HUES64 (cell line): ENCODE measurements at regions not wholly inside any gene's neighbourhood (a gene's known extent, or its start where the extent isn't known, plus 50 kb on each side); places are given as distances from the start of the nearest gene placed in this dataset.
"Not testable (repeated sequence)": the region's sequence is repeated elsewhere in the genome, so short reads cannot be mapped to it uniquely, and the experiment has no call there.

ENCODE experiments used
- H3K27ac ChIP-seq: 2 replicates; pipeline ENCODE4 v1.7.0; 2013; ENCODE audit warnings: low read depth, low read length, inconsistent platforms
- H3K27me3 ChIP-seq: 2 replicates; pipeline ENCODE4 v1.6.1; 2013; ENCODE audit warnings: mild to moderate bottlenecking, low read length; ENCODE audit not compliant: insufficient read depth
- H3K36me3 ChIP-seq: 2 replicates; pipeline ENCODE4 v1.6.1; 2013; ENCODE audit warnings: mild to moderate bottlenecking, low read length; ENCODE audit not compliant: insufficient read depth
- H3K4me1 ChIP-seq: 2 replicates; pipeline ENCODE4 v1.6.1; 2013; ENCODE audit warnings: mild to moderate bottlenecking, low read length, moderate library complexity; ENCODE audit not compliant: insufficient read depth
- H3K4me3 ChIP-seq: 2 replicates; pipeline ENCODE4 v1.5.1; 2013; ENCODE audit warnings: mild to moderate bottlenecking, low read length, moderate library complexity
- H3K9ac ChIP-seq: 2 replicates; pipeline ENCODE4 v1.6.1; 2013; ENCODE audit warnings: mild to moderate bottlenecking, low read depth, low read length
- H3K9me3 ChIP-seq: 2 replicates; pipeline ENCODE4 v1.6.1; 2013; ENCODE audit warnings: low read depth, low read length; ENCODE audit not compliant: insufficient read depth
- WGBS: fragments of 150-250, 120-280 bp; methylation state at CpG from one replicate; pipeline ENCODE4 v1.1.7; 2013; ENCODE audit warnings: missing lambda C conversion rate; 5-methylcytosine and 5-hydroxymethylcytosine counted together

DNA sequence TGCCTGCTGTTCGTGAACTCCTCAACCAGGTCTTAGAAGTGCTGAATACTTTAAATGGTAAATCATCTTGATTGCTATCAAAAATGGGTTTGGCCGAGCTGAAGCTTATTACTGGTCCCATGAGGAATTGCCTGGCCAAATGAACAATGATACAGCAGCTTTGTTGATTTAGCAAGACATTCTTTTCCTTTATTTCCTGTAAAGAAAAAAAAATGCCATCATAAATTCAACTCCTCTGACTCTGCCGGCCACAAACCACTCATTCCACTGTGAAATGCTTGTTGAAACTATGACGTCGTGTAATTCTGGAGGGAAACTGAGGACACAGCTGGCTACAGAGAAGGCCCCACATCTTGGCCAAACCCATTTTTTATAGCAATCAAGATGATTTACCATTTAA, 74.2 kb upstream of the ID2 start:
- 0 out of 2 replicates have a peak, but pooled peaks cover 3% of the 10 kb centered on the region for H3K9me3 ChIP-seq
- H3K27ac ChIP-seq = no peak overlapping the region

GRCh38 chr2:8608411-8608954, 73.4 kb upstream of the ID2 start:
- H3K4me1 ChIP-seq = peaks cover 9% of the 10 kb centered on the region; the same call in 1 of the 2 replicates
- no peak overlapping the region for H3K4me3 ChIP-seq
- H3K36me3 ChIP-seq = no peaks in the 10 kb centered on the region
- 0 out of 2 replicates have a peak, but pooled peaks cover 3% of the 10 kb centered on the region for H3K9me3 ChIP-seq
- WGBS = over 99% methylated on average over 6 of the region's 6 CpGs
- H3K9ac ChIP-seq = no peak overlapping the region
- H3K27me3 ChIP-seq = peaks cover 6% of the 10 kb centered on the region; the same call in 1 of the 2 replicates
- no peak overlapping the region for H3K27ac ChIP-seq

More for the DNA sequence above, 74.2 kb upstream of the ID2 start:
- Histone ChIP-seq H3K36me3 (no peaks in the 10 kb centered on the region), H3K9ac (no peak overlapping the region), H3K27me3 (peaks cover 6% of the 10 kb centered on the region; the same call in 1 of the 2 replicates), H3K4me1 (peaks cover 9% of the 10 kb centered on the region; the same call in 1 of the 2 replicates), H3K4me3 (no peak overlapping the region)
- WGBS = 95% methylated on average over 5 of the region's 5 CpGs

DNA sequence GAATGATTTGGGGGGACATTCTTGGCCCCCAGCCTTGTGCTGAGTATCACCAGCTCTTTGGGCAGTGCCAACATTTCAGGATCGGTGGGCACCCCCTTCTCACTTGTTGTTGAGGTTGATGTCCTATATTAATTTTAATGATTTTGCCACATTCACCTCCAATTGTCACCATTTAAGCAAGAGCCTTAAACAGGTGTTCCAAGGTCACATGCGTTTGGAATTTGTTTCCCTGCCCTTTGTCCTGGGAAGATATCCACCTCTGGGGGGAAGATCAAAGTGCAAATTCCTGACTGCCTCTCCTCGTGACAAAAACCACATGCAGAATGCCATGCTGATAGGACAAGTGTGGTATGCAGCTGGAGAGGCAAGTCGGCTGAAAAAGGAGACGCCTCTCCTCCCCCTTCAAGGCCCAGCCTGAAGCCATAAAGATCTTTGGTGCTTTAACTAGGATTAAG, 72.5 kb upstream of the ID2 start:
- Histone ChIP-seq H3K9ac (no peak overlapping the region), H3K27ac (no peak overlapping the region)
- 47% methylated on average over 5 of the region's 5 CpGs for WGBS

GRCh38 chr2:8610775-8611174, 71.1 kb upstream of the ID2 start:
- H3K27me3 ChIP-seq, H3K4me1 ChIP-seq, H3K36me3 ChIP-seq, H3K9me3 ChIP-seq, H3K27ac ChIP-seq, H3K4me3 ChIP-seq, H3K9ac ChIP-seq: not testable (repeated sequence)
- WGBS = 84% methylated on average over 3 of the region's 3 CpGs

More for the DNA sequence above, 72.5 kb upstream of the ID2 start:
- H3K4me1 ChIP-seq = peaks cover 9% of the 10 kb centered on the region; the same call in 1 of the 2 replicates
- no peaks in the 10 kb centered on the region for H3K36me3 ChIP-seq
- peaks cover 6% of the 10 kb centered on the region; the same call in 1 of the 2 replicates for H3K27me3 ChIP-seq
- 0 out of 2 replicates have a peak, but pooled peaks cover 3% of the 10 kb centered on the region for H3K9me3 ChIP-seq
- no peak overlapping the region for H3K4me3 ChIP-seq

GRCh38 chr2:8611246-8611645, 70.6 kb upstream of the ID2 start:
- H3K4me3 ChIP-seq = no peak overlapping the region
- H3K27me3 ChIP-seq = peaks cover 6% of the 10 kb centered on the region; the same call in 1 of the 2 replicates
- 0 out of 2 replicates have a peak, but pooled peaks cover 3% of the 10 kb centered on the region for H3K9me3 ChIP-seq
- no peak overlapping the region for H3K27ac ChIP-seq
- H3K9ac ChIP-seq = no peak overlapping the region
- H3K4me1 ChIP-seq = peaks cover 9% of the 10 kb centered on the region; the same call in 1 of the 2 replicates
- 97% methylated on average over 7 of the region's 7 CpGs for WGBS
- no peaks in the 10 kb centered on the region for H3K36me3 ChIP-seq

DNA sequence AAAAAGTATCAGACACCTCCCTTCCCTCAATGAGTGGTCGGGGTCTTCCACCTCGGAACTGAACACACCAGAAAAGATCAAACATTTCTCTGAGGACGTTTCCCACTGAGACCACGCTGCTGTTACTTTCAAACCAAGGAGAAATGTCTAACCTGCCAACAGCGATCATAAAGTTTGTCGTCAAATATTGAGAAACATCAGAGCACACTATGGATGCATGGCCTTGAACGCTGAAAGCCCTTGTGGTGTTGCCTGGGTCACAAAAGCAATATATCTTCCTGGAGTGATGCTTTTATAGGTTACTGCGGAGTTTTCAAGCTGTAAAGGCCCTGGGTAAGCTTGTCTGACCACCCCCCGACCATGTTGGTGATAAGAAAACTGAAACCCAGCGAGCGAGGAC, 70.2 kb upstream of the ID2 start:
- H3K36me3 ChIP-seq = no peaks in the 10 kb centered on the region
- H3K4me1 ChIP-seq = peaks cover 9% of the 10 kb centered on the region; the same call in 1 of the 2 replicates
- peaks cover 4% of the 10 kb centered on the region; the same call in 1 of the 2 replicates for H3K27me3 ChIP-seq
- no peak overlapping the region for H3K9ac ChIP-seq
- no peak overlapping the region for H3K27ac ChIP-seq
- WGBS = 94% methylated on average over 11 of the region's 11 CpGs
- H3K4me3 ChIP-seq = no peak overlapping the region
- 0 out of 2 replicates have a peak, but pooled peaks cover 3% of the 10 kb centered on the region for H3K9me3 ChIP-seq

- Histone ChIP-seq H3K27me3 (no peaks in the 10 kb centered on the region; the same call in 1 of the 2 replicates), H3K4me3 (no peak overlapping the region), H3K4me1 (peaks cover 9% of the 10 kb centered on the region; the same call in 1 of the 2 replicates), H3K27ac (no peak overlapping the region), H3K9ac (no peak overlapping the region), H3K36me3 (no peaks in the 10 kb centered on the region), H3K9me3 (0 out of 2 replicates have a peak, but pooled peaks cover 3% of the 10 kb centered on the region)
- WGBS = 90% methylated on average over 7 of the region's 7 CpGs
These were observed 69.1 kb upstream of the ID2 start for GRCh38 chr2:8612734-8613179.

DNA sequence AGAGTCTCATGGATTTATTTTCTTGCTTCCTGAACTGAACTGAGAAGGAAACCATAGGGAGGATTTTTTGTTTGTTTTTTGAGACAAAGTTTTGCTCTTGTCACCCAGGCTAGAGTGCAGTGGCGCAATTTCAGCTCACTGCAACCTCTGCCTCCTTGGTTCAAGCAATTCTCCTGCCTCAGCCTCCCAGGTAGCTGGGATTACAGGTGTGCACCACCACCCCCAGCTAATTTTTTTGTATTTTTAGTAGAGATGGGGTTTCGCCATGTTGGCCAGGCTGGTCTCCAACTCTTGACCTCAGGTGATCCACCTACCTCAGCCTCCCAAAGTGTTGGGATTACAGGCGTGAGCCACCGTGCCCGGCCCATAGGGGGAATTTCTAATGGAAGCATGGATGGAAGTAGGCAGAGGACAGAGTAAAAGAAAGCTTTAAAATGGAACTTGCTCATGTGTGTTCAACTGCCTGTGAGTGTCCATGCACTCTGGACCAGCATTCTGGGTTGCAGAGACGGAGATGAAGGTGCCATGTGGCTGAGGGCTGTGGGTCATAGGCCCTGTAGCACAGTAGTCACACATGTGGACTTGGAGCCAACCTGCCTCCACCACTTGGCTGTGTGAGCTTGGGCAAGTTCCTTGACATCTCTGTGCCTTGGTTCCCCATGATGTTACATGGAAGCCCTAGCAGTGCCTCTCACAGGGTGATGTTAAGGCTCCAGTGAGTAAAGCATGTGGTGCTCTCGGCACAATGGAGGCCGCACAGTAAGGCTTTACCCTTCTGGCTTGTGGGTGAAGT, 68.5 kb upstream of the ID2 start:
- not testable (repeated sequence) for H3K4me1 ChIP-seq, H3K9ac ChIP-seq, H3K27ac ChIP-seq, H3K27me3 ChIP-seq, H3K4me3 ChIP-seq, H3K36me3 ChIP-seq, H3K9me3 ChIP-seq
- 94% methylated on average over 7 of the region's 8 CpGs for WGBS

- H3K4me3 ChIP-seq = no peak overlapping the region
- WGBS = 83% methylated on average over 4 of the region's 4 CpGs
- no peaks in the 10 kb centered on the region for H3K27me3 ChIP-seq
- H3K9ac ChIP-seq = no peak overlapping the region
- no peaks in the 10 kb centered on the region for H3K36me3 ChIP-seq
- H3K9me3 ChIP-seq = 0 out of 2 replicates have a peak, but pooled peaks cover 3% of the 10 kb centered on the region
- no peak overlapping the region for H3K27ac ChIP-seq
- peaks cover 4% of the 10 kb centered on the region; the same call in 1 of the 2 replicates for H3K4me1 ChIP-seq
These were observed 67.2 kb upstream of the ID2 start for GRCh38 chr2:8614646-8615045.

DNA sequence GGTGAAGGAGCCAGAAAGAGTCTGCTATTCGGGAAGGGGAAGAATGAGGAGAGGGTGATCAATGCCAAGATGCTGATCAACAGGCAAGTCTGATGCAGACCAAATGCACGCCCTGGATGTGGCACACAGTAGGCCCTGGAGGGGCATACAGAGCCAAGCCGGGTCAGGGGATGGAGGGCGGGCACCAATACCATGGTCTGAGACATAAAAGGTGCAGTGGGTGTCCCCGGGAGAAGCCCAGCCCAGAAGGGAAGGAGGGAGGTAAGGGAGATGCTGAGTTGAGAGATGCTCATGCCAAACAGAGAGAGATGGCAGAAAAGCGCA, 66.6 kb upstream of the ID2 start:
- no peaks in the 10 kb centered on the region for H3K27me3 ChIP-seq
- 0 out of 2 replicates have a peak, but pooled peaks cover 3% of the 10 kb centered on the region for H3K9me3 ChIP-seq
- WGBS = 92% methylated on average over 6 of the region's 6 CpGs

DNA sequence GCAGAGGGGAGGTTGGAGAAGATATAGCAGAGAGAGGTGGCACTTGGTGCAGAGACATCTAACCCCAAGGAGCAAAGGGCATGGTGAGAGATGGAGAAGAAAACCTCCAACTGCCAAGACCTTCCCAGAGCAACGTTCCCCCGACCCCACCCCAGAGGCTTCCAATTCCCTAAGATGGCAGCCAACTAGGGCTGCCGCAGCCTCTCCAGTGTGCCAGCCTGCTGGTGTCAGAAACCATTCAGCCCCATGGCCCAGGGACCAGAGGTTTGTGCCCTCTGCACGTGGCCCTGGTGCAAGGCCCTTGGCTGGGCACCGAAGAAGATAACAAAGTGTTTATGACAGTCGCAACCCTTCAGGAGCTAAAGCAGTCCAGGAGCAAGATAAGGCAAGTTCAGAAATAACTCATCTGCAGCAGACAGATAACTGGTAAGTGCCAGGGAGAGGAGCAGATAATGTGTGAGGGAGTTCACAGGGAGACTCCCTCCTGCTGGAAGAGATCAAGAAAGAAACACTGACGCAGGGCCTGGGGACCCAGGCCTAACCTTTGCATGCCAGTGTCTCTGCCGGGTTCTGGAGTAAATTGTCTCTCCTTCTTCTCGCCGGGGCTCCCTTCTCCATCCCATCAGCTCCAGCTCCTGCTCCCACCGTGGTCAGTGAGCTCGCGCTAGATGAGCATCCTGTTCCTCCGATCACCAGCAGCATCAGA, 66.1 kb upstream of the ID2 start:
- Histone ChIP-seq H3K27ac (no peak overlapping the region), H3K4me1 (no peaks in the 10 kb centered on the region), H3K4me3 (no peak overlapping the region), H3K9me3 (0 out of 2 replicates have a peak, but pooled peaks cover 3% of the 10 kb centered on the region), H3K27me3 (no peaks in the 10 kb centered on the region), H3K36me3 (no peaks in the 10 kb centered on the region), H3K9ac (no peak overlapping the region)
- WGBS = 94% methylated on average over 14 of the region's 14 CpGs

More for the DNA sequence above, 66.6 kb upstream of the ID2 start:
- Histone ChIP-seq H3K9ac (no peak overlapping the region), H3K4me1 (no peaks in the 10 kb centered on the region), H3K4me3 (no peak overlapping the region), H3K36me3 (no peaks in the 10 kb centered on the region), H3K27ac (no peak overlapping the region)
